ENCODE measurements at regions not wholly inside any gene's neighbourhood (a gene's known extent, or its start where the extent isn't known, plus 50 kb on each side); places are given as distances from the start of the nearest gene placed in this dataset.
"Not testable (repeated sequence)": the region's sequence is repeated elsewhere in the genome, so short reads cannot be mapped to it uniquely, and the experiment has no call there.

DNA sequence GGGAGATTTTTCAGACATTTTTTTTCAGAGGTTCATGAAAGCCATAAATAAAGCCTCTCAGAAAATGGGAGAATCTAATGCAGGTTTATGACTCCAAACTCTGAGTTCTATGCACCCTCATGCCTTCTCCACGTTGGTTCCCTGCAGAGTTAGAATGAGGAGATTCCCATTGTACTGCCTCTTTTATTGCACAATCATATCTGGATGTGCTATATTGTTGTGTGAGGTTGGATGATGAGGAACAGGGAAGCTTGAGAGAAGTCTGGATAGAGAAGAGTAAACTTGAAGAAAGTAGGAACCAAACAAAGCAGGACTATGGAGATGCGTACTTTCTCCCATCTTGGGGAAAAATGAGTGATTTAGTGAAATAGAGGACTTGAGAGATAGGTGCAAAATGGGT is 178.8 kb downstream of the PDCD6IP start:
- Mint-ChIP-seq H3K36me3 (ENCODE audit: low read depth) (no peaks in the 10 kb centered on the region), H3K4me3 (no peak overlapping the region), H3K4me1 (peaks cover 3% of the 10 kb centered on the region), H3K9me3 (peaks cover 8% of the 10 kb centered on the region), H3K27ac (ENCODE audit: unreplicated experiment) (no peak overlapping the region), H3K27me3 (ENCODE audit: low read depth) (no peaks in the 10 kb centered on the region)
- TF ChIP-seq, protein P1, sequence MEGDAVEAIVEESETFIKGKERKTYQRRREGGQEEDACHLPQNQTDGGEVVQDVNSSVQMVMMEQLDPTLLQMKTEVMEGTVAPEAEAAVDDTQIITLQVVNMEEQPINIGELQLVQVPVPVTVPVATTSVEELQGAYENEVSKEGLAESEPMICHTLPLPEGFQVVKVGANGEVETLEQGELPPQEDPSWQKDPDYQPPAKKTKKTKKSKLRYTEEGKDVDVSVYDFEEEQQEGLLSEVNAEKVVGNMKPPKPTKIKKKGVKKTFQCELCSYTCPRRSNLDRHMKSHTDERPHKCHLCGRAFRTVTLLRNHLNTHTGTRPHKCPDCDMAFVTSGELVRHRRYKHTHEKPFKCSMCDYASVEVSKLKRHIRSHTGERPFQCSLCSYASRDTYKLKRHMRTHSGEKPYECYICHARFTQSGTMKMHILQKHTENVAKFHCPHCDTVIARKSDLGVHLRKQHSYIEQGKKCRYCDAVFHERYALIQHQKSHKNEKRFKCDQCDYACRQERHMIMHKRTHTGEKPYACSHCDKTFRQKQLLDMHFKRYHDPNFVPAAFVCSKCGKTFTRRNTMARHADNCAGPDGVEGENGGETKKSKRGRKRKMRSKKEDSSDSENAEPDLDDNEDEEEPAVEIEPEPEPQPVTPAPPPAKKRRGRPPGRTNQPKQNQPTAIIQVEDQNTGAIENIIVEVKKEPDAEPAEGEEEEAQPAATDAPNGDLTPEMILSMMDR (conservative IDR thresholded peaks at IDR 0.05), result no peak
- no peak for DNase-seq (ENCODE audit: low read depth, low spot score)

- Mint-ChIP-seq H3K36me3 (ENCODE audit: low read depth) (peaks cover 3% of the 10 kb centered on the region), H3K27ac (ENCODE audit: unreplicated experiment) (no peak overlapping the region), H3K4me1 (peaks cover 3% of the 10 kb centered on the region), H3K27me3 (ENCODE audit: low read depth) (no peaks in the 10 kb centered on the region), H3K9me3 (peaks cover 8% of the 10 kb centered on the region), H3K4me3 (no peak overlapping the region)
- DNase-seq (ENCODE audit: low read depth, low spot score), result no peak
- TF ChIP-seq, protein P1 (conservative IDR thresholded peaks at IDR 0.05), result peak; percentile 59
Measured at GRCh38 chr3:33980252-33980651, 181.8 kb downstream of the PDCD6IP start.

- TF ChIP-seq, protein P1 (conservative IDR thresholded peaks at IDR 0.05), result no peak
- Mint-ChIP-seq H3K27me3 (ENCODE audit: low read depth) (no peaks in the 10 kb centered on the region), H3K9me3 (peaks cover 8% of the 10 kb centered on the region), H3K36me3 (ENCODE audit: low read depth) (peaks cover 3% of the 10 kb centered on the region), H3K27ac (ENCODE audit: unreplicated experiment) (no peak overlapping the region), H3K4me1 (no peaks in the 10 kb centered on the region), H3K4me3 (no peak overlapping the region)
- DNase-seq (ENCODE audit: low read depth, low spot score), result no peak
Measured at GRCh38 chr3:33982269-33982798, 183.9 kb downstream of the PDCD6IP start.

DNA sequence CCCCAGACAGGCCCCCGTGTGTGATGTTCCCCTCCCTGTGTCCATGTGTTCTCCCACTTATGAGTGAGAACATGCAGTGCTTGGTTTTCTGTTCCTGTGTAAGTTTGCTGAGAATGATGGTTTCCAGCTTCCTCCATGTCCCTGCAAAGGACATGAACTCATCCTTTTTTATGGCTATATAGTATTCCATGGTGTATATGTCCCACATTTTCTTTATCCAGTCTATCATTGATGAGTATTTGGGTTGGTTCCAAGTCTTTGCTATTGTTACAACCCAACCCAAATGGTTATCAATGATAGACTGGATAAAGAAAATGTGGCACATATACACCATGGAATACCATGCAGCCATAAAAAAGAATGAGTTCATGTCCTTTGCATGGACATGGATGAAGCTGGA is 184.5 kb downstream of the PDCD6IP start:
- H3K4me3 Mint-ChIP-seq; H3K27me3 Mint-ChIP-seq (ENCODE audit: low read depth): not testable (repeated sequence)

GRCh38 chr3:33989229-33989628 is 190.8 kb downstream of the PDCD6IP start:
- H3K27me3 Mint-ChIP-seq (ENCODE audit: low read depth), result no peaks in the 10 kb centered on the region
- H3K9me3 Mint-ChIP-seq, result peaks cover 12% of the 10 kb centered on the region
- DNase-seq (ENCODE audit: low read depth, low spot score), result no peak
- no peak overlapping the region for H3K4me3 Mint-ChIP-seq
- TF ChIP-seq, protein P1 (conservative IDR thresholded peaks at IDR 0.05), result no peak
- no peaks in the 10 kb centered on the region for H3K36me3 Mint-ChIP-seq (ENCODE audit: low read depth)
- H3K27ac Mint-ChIP-seq (ENCODE audit: unreplicated experiment), result no peak overlapping the region
- H3K4me1 Mint-ChIP-seq, result no peaks in the 10 kb centered on the region

More for the DNA sequence above, 184.5 kb downstream of the PDCD6IP start:
- H3K4me1 Mint-ChIP-seq; H3K27ac Mint-ChIP-seq (ENCODE audit: unreplicated experiment); DNase-seq (ENCODE audit: low read depth, low spot score); H3K36me3 Mint-ChIP-seq (ENCODE audit: low read depth): not testable (repeated sequence)
- peaks cover 10% of the 10 kb centered on the region for H3K9me3 Mint-ChIP-seq

GRCh38 chr3:33991673-33992072 is 193.2 kb downstream of the PDCD6IP start:
- Mint-ChIP-seq H3K4me3 (no peak overlapping the region), H3K4me1 (no peaks in the 10 kb centered on the region), H3K27ac (ENCODE audit: unreplicated experiment) (no peak overlapping the region), H3K9me3 (peaks cover 15% of the 10 kb centered on the region), H3K27me3 (ENCODE audit: low read depth) (no peaks in the 10 kb centered on the region), H3K36me3 (ENCODE audit: low read depth) (peaks cover 6% of the 10 kb centered on the region)
- no peak for DNase-seq (ENCODE audit: low read depth, low spot score)
- TF ChIP-seq, protein P1 (conservative IDR thresholded peaks at IDR 0.05), result no peak
